DND-41 (cell line): ENCODE measurements at regions not wholly inside any gene's neighbourhood (a gene's known extent, or its start where the extent isn't known, plus 50 kb on each side); places are given as distances from the start of the nearest gene placed in this dataset.

ENCODE experiments used
- EZH2 ChIP-seq: IDR thresholded peaks from 3 replicates; pipeline ENCODE4 v1.6.1; 2012; ENCODE audit warnings: borderline replicate concordance, low read depth, mild to moderate bottlenecking, moderate library complexity, low read length, inconsistent platforms; ENCODE audit not compliant: severe bottlenecking
- TF ChIP-seq, protein P1 (sequence below): IDR thresholded peaks from 2 replicates; pipeline ENCODE4 v1.5.1; 2012; ENCODE audit warnings: borderline replicate concordance, low read length, moderate library complexity, mild to moderate bottlenecking; ENCODE audit not compliant: poor library complexity, severe bottlenecking; ENCODE audit errors: extremely low read depth

GRCh38 chr1:53398576-53399365 is 60.4 kb upstream of the DMRTB1 start:
- TF ChIP-seq, protein P1, sequence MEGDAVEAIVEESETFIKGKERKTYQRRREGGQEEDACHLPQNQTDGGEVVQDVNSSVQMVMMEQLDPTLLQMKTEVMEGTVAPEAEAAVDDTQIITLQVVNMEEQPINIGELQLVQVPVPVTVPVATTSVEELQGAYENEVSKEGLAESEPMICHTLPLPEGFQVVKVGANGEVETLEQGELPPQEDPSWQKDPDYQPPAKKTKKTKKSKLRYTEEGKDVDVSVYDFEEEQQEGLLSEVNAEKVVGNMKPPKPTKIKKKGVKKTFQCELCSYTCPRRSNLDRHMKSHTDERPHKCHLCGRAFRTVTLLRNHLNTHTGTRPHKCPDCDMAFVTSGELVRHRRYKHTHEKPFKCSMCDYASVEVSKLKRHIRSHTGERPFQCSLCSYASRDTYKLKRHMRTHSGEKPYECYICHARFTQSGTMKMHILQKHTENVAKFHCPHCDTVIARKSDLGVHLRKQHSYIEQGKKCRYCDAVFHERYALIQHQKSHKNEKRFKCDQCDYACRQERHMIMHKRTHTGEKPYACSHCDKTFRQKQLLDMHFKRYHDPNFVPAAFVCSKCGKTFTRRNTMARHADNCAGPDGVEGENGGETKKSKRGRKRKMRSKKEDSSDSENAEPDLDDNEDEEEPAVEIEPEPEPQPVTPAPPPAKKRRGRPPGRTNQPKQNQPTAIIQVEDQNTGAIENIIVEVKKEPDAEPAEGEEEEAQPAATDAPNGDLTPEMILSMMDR: no peak
- no peak for TF ChIP-seq EZH2
